22Rv1 (cell line): ENCODE measurements at regions not wholly inside any gene's neighbourhood (a gene's known extent, or its start where the extent isn't known, plus 50 kb on each side); places are given as distances from the start of the nearest gene placed in this dataset.

Experiments
- H3K27ac ChIP-seq: fragments of 450-650 bp; 2 replicates; pipeline ENCODE4 v1.5.1; 2017
- ZFX ChIP-seq: fragments of 450-650 bp; IDR thresholded peaks from 2 replicates; pipeline ENCODE4 v1.6.1; 2017; ENCODE audit warnings: antibody characterized with exemption, borderline replicate concordance
- TF ChIP-seq, protein P1 (sequence below): fragments of 450-650 bp; IDR thresholded peaks from 2 replicates; pipeline ENCODE4 v1.5.1; 2017; ENCODE audit warnings: mild to moderate bottlenecking

GRCh38 chrX:926070-926469, 286.4 kb downstream of the CRLF2 start:
- TF ChIP-seq ZFX, result no peak
- TF ChIP-seq, protein P1, sequence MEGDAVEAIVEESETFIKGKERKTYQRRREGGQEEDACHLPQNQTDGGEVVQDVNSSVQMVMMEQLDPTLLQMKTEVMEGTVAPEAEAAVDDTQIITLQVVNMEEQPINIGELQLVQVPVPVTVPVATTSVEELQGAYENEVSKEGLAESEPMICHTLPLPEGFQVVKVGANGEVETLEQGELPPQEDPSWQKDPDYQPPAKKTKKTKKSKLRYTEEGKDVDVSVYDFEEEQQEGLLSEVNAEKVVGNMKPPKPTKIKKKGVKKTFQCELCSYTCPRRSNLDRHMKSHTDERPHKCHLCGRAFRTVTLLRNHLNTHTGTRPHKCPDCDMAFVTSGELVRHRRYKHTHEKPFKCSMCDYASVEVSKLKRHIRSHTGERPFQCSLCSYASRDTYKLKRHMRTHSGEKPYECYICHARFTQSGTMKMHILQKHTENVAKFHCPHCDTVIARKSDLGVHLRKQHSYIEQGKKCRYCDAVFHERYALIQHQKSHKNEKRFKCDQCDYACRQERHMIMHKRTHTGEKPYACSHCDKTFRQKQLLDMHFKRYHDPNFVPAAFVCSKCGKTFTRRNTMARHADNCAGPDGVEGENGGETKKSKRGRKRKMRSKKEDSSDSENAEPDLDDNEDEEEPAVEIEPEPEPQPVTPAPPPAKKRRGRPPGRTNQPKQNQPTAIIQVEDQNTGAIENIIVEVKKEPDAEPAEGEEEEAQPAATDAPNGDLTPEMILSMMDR, result no peak
- H3K27ac ChIP-seq, result no peak overlapping the region

GRCh38 chrX:925652-926061, 286.8 kb downstream of the CRLF2 start:
- TF ChIP-seq ZFX, result no peak

DNA sequence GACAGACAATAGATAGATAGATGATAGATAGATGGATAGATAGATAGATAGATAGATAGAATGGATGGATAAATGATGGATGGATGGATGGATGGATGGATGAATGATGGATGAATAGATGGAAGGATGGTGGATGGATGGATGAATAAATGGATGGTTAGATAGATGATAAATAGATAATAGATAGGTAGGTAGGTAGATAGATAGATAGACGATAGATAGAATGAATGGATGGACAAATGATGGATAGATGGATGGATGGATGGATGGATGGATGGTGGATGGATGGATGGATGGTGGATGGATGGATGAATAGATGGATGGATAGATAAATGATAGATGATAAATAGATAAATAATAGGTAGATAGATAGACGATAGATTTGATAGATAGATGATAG, 287.4 kb downstream of the CRLF2 start:
- H3K27ac ChIP-seq, result no peak overlapping the region
- TF ChIP-seq, protein P1, result no peak
- no peak for TF ChIP-seq ZFX

More at GRCh38 chrX:925652-926061, 286.8 kb downstream of the CRLF2 start:
- H3K27ac ChIP-seq, result no peak overlapping the region

DNA sequence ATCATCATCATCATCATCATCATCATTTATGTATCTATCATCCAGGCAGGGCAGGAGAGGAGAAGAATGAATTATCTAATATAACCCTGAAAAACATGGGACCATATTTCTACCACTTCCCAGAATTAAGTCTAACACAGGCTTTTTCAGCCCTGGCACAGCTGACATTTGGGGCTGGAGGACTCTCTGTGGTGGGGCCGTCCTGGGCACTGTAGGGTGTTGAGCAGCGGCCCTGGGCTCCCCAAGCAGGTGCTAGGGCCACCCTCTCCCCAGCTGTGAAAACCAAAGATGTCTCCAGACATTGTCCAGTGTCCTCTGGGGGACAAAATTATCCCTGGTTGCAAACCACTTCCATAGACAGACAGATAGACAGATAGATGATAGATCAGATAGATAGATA, 288.4 kb downstream of the CRLF2 start:
- TF ChIP-seq, protein P1, result no peak
- no peak for TF ChIP-seq ZFX
- no peak overlapping the region for H3K27ac ChIP-seq

DNA sequence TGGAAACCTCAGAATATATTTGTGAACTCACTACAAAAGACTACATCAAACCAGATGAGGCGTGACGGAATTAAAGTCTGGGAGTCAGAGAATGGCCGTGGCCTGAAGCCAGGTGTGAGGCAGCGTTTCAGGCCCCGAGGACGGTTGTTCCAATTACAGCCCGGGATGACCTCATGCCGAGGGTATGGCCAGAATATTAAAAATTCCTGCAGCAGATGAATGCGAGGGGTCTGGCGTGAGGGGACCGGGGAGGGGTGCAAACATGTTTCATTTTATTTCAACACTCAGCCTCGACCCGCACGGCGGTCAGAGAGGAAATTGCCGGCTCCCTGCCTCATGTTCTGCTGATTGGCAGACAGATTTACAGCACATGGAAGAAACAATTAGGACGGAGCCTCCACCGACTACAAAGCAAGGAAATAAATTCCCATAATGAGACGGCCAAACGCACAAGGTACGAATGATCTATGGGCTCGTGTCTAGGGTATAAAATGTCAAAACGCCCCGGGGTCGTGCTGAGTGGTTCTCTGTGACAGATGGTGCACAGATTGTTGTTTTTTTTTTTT, 289.7 kb downstream of the SHOX start:
- TF ChIP-seq ZFX, result no peak
- TF ChIP-seq, protein P1, result no peak
- no peak overlapping the region for H3K27ac ChIP-seq

GRCh38 chrX:916230-916599, 285.6 kb downstream of the SHOX start:
- TF ChIP-seq ZFX, result no peak
- TF ChIP-seq, protein P1, result no peak
- no peak overlapping the region for H3K27ac ChIP-seq

GRCh38 chrX:915427-916229, 285.0 kb downstream of the SHOX start:
- TF ChIP-seq ZFX, result no peak
- TF ChIP-seq, protein P1, result no peak
- no peak overlapping the region for H3K27ac ChIP-seq
